ENCODE measurements at regions not wholly inside any gene's neighbourhood (a gene's known extent, or its start where the extent isn't known, plus 50 kb on each side); places are given as distances from the start of the nearest gene placed in this dataset.

GRCh38 chrX:129006491-129006890 is 516.8 kb downstream of the SMARCA1 start (continued):
- TF ChIP-seq HDAC6 (IDR thresholded peaks at IDR 0.05; ENCODE audit: unreplicated experiment), result no peak
- no peak for TF ChIP-seq MYC (IDR thresholded peaks at IDR 0.05; ENCODE audit: insufficient read depth, insufficient read length, insufficient replicate concordance, low read length, severe bottlenecking)
- no peak for TF ChIP-seq SMAD1 (IDR thresholded peaks at IDR 0.05; ENCODE audit: low read depth, partially characterized antibody)

- no TSS peak for BruUV-seq (replicated peaks)
- 50% methylated on average over 1 of the region's 1 CpG for WGBS (ENCODE audit: insufficient coverage, insufficient replicate concordance, low lambda C conversion rate, missing lambda C conversion rate)
- H3K9me3 ChIP-seq (replicated peaks; ENCODE audit: control insufficient read depth, insufficient read depth, low read length), result no peaks in the 10 kb centered on the region
- ATAC-seq (no peak), FAIRE-seq (no peak), DNase-seq (ENCODE audit: low read depth, low spot score) (no peak)
- in situ Hi-C loops (cut with MboI), result no loop called here
- H4K20me1 ChIP-seq (ENCODE audit: control insufficient read depth, insufficient read depth), result no peaks in the 10 kb centered on the region
- POLR2A ChIA-PET, result no interaction called here
- RAD21 ChIA-PET (ENCODE audit: unreplicated experiment), result no interaction called here
- no peaks in the 10 kb centered on the region for H3K4me1 ChIP-seq (ENCODE audit: control insufficient read depth, insufficient read depth, low read length)
- no peaks in the 10 kb centered on the region for H3K36me3 ChIP-seq (ENCODE audit: control insufficient read depth in 2 of 2, insufficient read depth in 2 of 2, low read length in 1 of 2)
- intact Hi-C loops (cut with micrococcal nuclease; ENCODE audit: unreplicated experiment), result no loop called here
- H3K4me3 ChIP-seq, result no peak overlapping the region
- no peaks in the 10 kb centered on the region for H3K27me3 ChIP-seq (replicated peaks in 1 of 2; ENCODE audit: control insufficient read depth in 2 of 2, insufficient read depth in 2 of 2, low read length in 1 of 2)
- CTCF ChIA-PET, result no interaction called here
- no peak overlapping the region for H3K4me2 ChIP-seq (ENCODE audit: control insufficient read depth, insufficient read depth)
- H3K79me2 ChIP-seq (ENCODE audit: control insufficient read depth, insufficient read depth, low read length), result no peaks in the 10 kb centered on the region
- H3K27ac ChIP-seq (ENCODE audit: control insufficient read depth, insufficient read depth), result no peak overlapping the region
- no peak overlapping the region for H2AFZ ChIP-seq (ENCODE audit: control insufficient read depth, low read depth, low read length)
- H3K9ac ChIP-seq (ENCODE audit: control insufficient read depth, insufficient read depth, low read length), result no peak overlapping the region
- SMC1A ChIA-PET (ENCODE audit: uncharacterized antibody, unreplicated experiment), result interaction anchor here (1.7 kb wide), 1 partner anchor 14 kb away, joined by 3 read pairs; no protein-coding TSS in a partner anchor
- TF ChIP-seq ZZZ3 (IDR thresholded peaks at IDR 0.05; ENCODE audit: control insufficient read depth, insufficient read length, low read depth) (no peak), POU2F2 (IDR thresholded peaks at IDR 0.05; ENCODE audit: borderline replicate concordance, low read depth, low read length) (no peak), SMC3 (IDR thresholded peaks at IDR 0.05; ENCODE audit: borderline replicate concordance, low read length) (no peak), CHD4 (IDR thresholded peaks at IDR 0.05) (no peak), MXI1 (IDR thresholded peaks at IDR 0.05; ENCODE audit: low read depth, low read length) (no peak), CEBPB (IDR thresholded peaks at IDR 0.05; ENCODE audit: borderline replicate concordance in 1 of 2, low read depth in 2 of 2, low read length in 2 of 2) (no peak), BCLAF1 (IDR thresholded peaks at IDR 0.05) (no peak), WRNIP1 (IDR thresholded peaks at IDR 0.05; ENCODE audit: borderline replicate concordance, low read depth, low read length) (no peak), ZNF592 (IDR thresholded peaks at IDR 0.05) (no peak), NR2C1 (IDR thresholded peaks at IDR 0.05) (no peak), BHLHE40 (IDR thresholded peaks at IDR 0.05; ENCODE audit: borderline replicate concordance in 1 of 2, low read depth in 2 of 2, low read length in 1 of 2) (no peak), EGR1 (IDR thresholded peaks at IDR 0.05; ENCODE audit: borderline replicate concordance in 1 of 2, low read depth in 2 of 2, low read length in 2 of 2) (no peak), IRF4 (IDR thresholded peaks at IDR 0.05; ENCODE audit: low read depth, low read length) (no peak), CBX3 (IDR thresholded peaks at IDR 0.05; ENCODE audit: borderline replicate concordance, low read depth) (no peak)
Measured at GRCh38 chrX:129000797-129001196, 522.5 kb downstream of the SMARCA1 start.
